ENCODE measurements at regions not wholly inside any gene's neighbourhood (a gene's known extent, or its start where the extent isn't known, plus 50 kb on each side); places are given as distances from the start of the nearest gene placed in this dataset.

- Histone ChIP-seq H4K20me1 (replicated peaks in 1 of 2; ENCODE audit: control insufficient read depth in 1 of 2, insufficient read depth in 2 of 2, low read length in 2 of 2) (peaks cover 2 to 10% of the 10 kb centered on the region in 2 experiments), H3K23ac (ENCODE audit: insufficient read length) (no peak overlapping the region), H3K4me1 (replicated peaks in 1 of 4; ENCODE audit: control insufficient read depth in 3 of 4, insufficient read depth in 4 of 4, low read length in 3 of 4) (peaks cover 3 to 13% (median 10%) of the 10 kb centered on the region in 4 experiments; a peak in 5 of 7 replicates), H3K9ac (replicated peaks in 1 of 4; ENCODE audit: extremely low read depth in 1 of 4, low read depth in 3 of 4, low read length in 3 of 4) (no peak overlapping the region), H3K79me1 (ENCODE audit: low read depth, low read length) (peaks cover 12% of the 10 kb centered on the region; the same call in 1 of the 2 replicates), H2AK5ac (ENCODE audit: low read depth, low read length) (no peak overlapping the region), H2BK15ac (ENCODE audit: low read length) (no peak overlapping the region), H3K79me2 (ENCODE audit: control insufficient read depth in 1 of 2, insufficient read depth in 2 of 2, low read length in 2 of 2) (peaks cover 0 to 26% of the 10 kb centered on the region in 2 experiments; a peak in 2 of 4 replicates), H3K4me2 (ENCODE audit: insufficient read depth in 1 of 2, low read depth in 2 of 2, low read length in 2 of 2) (no peak overlapping the region), H3K4me3 (ENCODE audit: extremely low read depth in 1 of 4, insufficient read depth in 2 of 4, low read depth in 3 of 4, low read length in 4 of 4) (no peak overlapping the region), H4K91ac (replicated peaks; ENCODE audit: insufficient read length, low read length) (no peak overlapping the region), H4K8ac (ENCODE audit: extremely low read depth, insufficient read depth, low read length) (no peak overlapping the region), H3K27ac (ENCODE audit: low read depth, low read length) (0 out of 2 replicates have a peak overlapping the region, but pooled peaks have one; percentile 45), H3K18ac (ENCODE audit: extremely low read depth, low read length) (no peak overlapping the region), H3K36me3 (ENCODE audit: control insufficient read depth in 2 of 4, insufficient read depth in 4 of 4, low read length in 3 of 4) (0 out of 8 replicates have a peak, but pooled peaks cover 0 to 5% (median 0%) of the 10 kb centered on the region in 4 experiments), H3K56ac (replicated peaks; ENCODE audit: insufficient read length, low read depth, low read length) (no peak overlapping the region), H3K23me2 (ENCODE audit: low read depth, low read length) (no peaks in the 10 kb centered on the region), H3K4ac (replicated peaks; ENCODE audit: insufficient read length, low read depth, low read length) (no peak overlapping the region), H3K27me3 (replicated peaks in 1 of 4; ENCODE audit: control insufficient read depth in 3 of 4, extremely low read depth in 1 of 4, insufficient read depth in 3 of 4, low read length in 3 of 4) (no peaks in the 10 kb centered on the region), H2BK12ac (ENCODE audit: low read depth, low read length) (no peak overlapping the region), H2BK120ac (replicated peaks; ENCODE audit: low read depth, low read length) (no peak overlapping the region), H4K5ac (ENCODE audit: insufficient read length, low read depth, low read length) (no peak overlapping the region), H3K9me3 (ENCODE audit: insufficient read depth in 2 of 2, low read depth in 1 of 2, low read length in 1 of 2) (no peaks in the 10 kb centered on the region), H2BK5ac (ENCODE audit: low read depth, low read length) (no peak overlapping the region), H2AFZ (ENCODE audit: low read length) (no peak overlapping the region), H3K14ac (ENCODE audit: insufficient read length) (no peak overlapping the region), H2BK20ac (ENCODE audit: low read length) (no peak overlapping the region)
- POLR2A ChIA-PET (ENCODE audit: partially characterized antibody): interaction anchor here (1.1 to 1.4 kb wide), 3 partner anchors 9 to 17 kb away, joined by 3 to 4 read pairs (median 4); no protein-coding TSS in a partner anchor
- WGBS, 2 experiments (ENCODE audit: extremely low coverage in 1 of 2, insufficient coverage in 1 of 2, insufficient read length in 1 of 2, insufficient replicate concordance in 2 of 2, low coverage in 1 of 2, low lambda C conversion rate in 2 of 2, missing lambda C conversion rate in 1 of 2): 88% methylated on average over 5 of the region's 5 CpGs; no CpG with 5 or more reads in 1 of the 2 experiments
- TF ChIP-seq BRCA1 (IDR thresholded peaks at IDR 0.05; ENCODE audit: low read depth, low read length) (no peak), MAX (IDR thresholded peaks at IDR 0.05) (no peak), RBBP5 (IDR thresholded peaks at IDR 0.05; ENCODE audit: borderline replicate concordance, low read depth, low read length) (no peak), EZH2 (IDR thresholded peaks at IDR 0.05; ENCODE audit: low read depth, low read length, severe bottlenecking) (no peak), HDAC2 (IDR thresholded peaks at IDR 0.05; ENCODE audit: borderline replicate concordance in 1 of 2, low read depth in 2 of 2, low read length in 2 of 2) (no peak), ASH2L (IDR thresholded peaks at IDR 0.05; ENCODE audit: low read length) (no peak), RAD21 (IDR thresholded peaks at IDR 0.05 in 1 of 2, conservative IDR thresholded peaks at IDR 0.05 in 1 of 2; ENCODE audit: low read depth in 2 of 2, low read length in 2 of 2) (no peak), PHF8 (conservative IDR thresholded peaks at IDR 0.05; ENCODE audit: low read depth, low read length) (no peak), ATF3 (IDR thresholded peaks at IDR 0.05; ENCODE audit: insufficient read depth, low read depth, low read length) (no peak), NANOG (IDR thresholded peaks at IDR 0.05; ENCODE audit: insufficient read depth, low read depth, low read length, poor library complexity, severe bottlenecking) (no peak), HDAC6 (IDR thresholded peaks at IDR 0.05; ENCODE audit: low read depth, low read length) (no peak)
- CTCF ChIA-PET (ENCODE audit: partially characterized antibody): interaction anchor here (0.6 to 1.2 kb wide), 6 partner anchors 9 to 102 kb away, joined by 3 to 4 read pairs (median 3); no protein-coding TSS in a partner anchor
- DNase-seq (ENCODE audit: low read depth in 1 of 2, low spot score in 2 of 2): no peak
- no peak for FAIRE-seq
These were observed 160.8 kb downstream of the CRYBB2 start for GRCh38 chr22:25380122-25380747.

Data from H1 (cell line).